Omental fat pad (tissue), 3 donors: ENCODE measurements at regions not wholly inside any gene's neighbourhood (a gene's known extent, or its start where the extent isn't known, plus 50 kb on each side); places are given as distances from the start of the nearest gene placed in this dataset.
"Not testable (repeated sequence)": the region's sequence is repeated elsewhere in the genome, so short reads cannot be mapped to it uniquely, and the experiment has no call there.

Experiments used
- ATAC-seq: fragments of 150-250 bp; one replicate; pipeline ENCODE4 v1.9.1; 2016; ENCODE audit warnings: mild to moderate bottlenecking, moderate library complexity; ENCODE audit not compliant: low FRiP score
- DNase-seq: peaks from one replicate; pipeline ENCODE4 v3.0.0-alpha.2; 2019; ENCODE audit warnings: low spot score
- CTCF ChIP-seq, 3 donors: fragments of 450-650 bp; IDR thresholded peaks; one replicate each; pipeline ENCODE4 v1.5.1; 2016 to 2017; ENCODE audit warnings: antibody characterized with exemption in 3 of 3, mild to moderate bottlenecking in 3 of 3, moderate library complexity in 2 of 3

GRCh38 chr9:78707481-78707991, 410.6 kb downstream of the PSAT1 start:
- no peak for TF ChIP-seq CTCF (IDR thresholded peaks at IDR 0.05)
- DNase-seq (no peak), ATAC-seq (no peak)

GRCh38 chr9:78712903-78713613, 416.1 kb downstream of the PSAT1 start:
- no peak for DNase-seq

GRCh38 chr9:78713614-78714405, 416.9 kb downstream of the PSAT1 start:
- no peak for ATAC-seq
- no peak for TF ChIP-seq CTCF (IDR thresholded peaks at IDR 0.05)
- no peak for DNase-seq

More at GRCh38 chr9:78712903-78713613, 416.1 kb downstream of the PSAT1 start:
- no peak for ATAC-seq
- TF ChIP-seq CTCF (IDR thresholded peaks at IDR 0.05) = no peak

GRCh38 chr9:78714576-78714975, 417.7 kb downstream of the PSAT1 start:
- TF ChIP-seq CTCF (IDR thresholded peaks at IDR 0.05) = no peak
- no peak for DNase-seq
- ATAC-seq = no peak

GRCh38 chr9:78719029-78719428, 422.1 kb downstream of the PSAT1 start:
- DNase-seq, ATAC-seq: not testable (repeated sequence)

GRCh38 chr9:78724896-78725295, 428.0 kb downstream of the PSAT1 start:
- ATAC-seq = no peak
- no peak for TF ChIP-seq CTCF (IDR thresholded peaks at IDR 0.05)
- no peak for DNase-seq

GRCh38 chr9:78725503-78725902, 428.6 kb downstream of the PSAT1 start:
- ATAC-seq = no peak
- no peak for DNase-seq
- no peak for TF ChIP-seq CTCF (IDR thresholded peaks at IDR 0.05)
